ENCODE measurements at regions not wholly inside any gene's neighbourhood (a gene's known extent, or its start where the extent isn't known, plus 50 kb on each side); places are given as distances from the start of the nearest gene placed in this dataset.

DNA sequence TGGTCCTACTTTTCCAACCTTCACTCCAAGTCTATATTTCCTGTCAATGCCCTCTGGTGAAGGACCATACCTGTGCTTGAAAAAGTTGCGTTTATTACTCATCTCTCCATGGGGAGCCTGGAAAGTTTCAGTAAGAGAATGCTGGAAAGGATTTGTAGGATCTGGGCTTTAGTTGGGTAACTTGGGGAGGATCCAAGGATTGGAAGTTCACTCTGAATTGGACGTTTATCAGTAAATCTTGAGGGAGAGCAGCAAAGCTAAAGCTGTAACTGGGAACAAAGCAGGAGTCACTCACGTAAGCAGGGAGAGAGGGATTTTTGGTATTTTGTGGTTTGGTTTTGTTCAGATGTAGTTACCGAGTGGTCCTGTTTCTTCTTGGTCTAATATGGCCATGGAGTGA is 51.4 kb upstream of the NPVF start:
- DNase-seq = no peak

DNA sequence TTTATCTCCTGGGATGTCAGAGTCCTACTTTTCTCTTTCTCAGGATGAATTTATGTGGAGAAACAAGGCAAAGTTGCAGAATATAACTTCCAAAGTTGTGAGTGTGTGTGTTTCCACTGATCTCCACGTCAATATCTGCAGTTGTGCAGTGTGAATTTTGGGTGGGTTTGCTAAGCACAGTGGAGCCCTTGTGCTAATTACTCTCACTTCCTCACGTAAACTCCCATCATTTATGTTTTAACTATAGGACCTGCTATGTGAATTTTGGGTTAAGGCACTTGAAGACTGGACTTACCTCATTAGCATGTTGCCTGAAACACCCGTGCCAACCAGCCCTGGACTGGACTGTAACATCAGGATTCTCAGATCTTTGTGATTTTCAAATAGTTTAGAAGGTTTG is 51.9 kb upstream of the NPVF start:
- DNase-seq = no peak

DNA sequence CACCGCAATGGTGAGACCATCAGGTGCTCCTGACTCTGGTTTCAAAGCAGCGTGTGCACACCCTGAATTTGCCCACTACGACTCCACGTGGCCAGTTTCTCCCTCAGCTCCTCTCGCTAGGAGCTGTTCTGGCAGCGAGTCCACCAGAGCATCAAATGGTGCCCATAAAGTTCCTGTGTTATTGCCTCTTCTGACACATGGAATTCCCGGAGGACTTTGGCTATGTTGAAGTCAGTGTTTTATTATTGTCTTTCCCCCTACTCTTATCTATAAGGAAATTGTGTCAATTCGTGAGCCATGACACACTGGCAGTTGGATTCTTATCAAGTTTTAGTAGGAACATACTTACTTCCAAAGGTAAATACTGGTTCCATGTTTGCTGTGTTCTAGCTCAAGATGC is 53.9 kb upstream of the NPVF start:
- no peak for DNase-seq

DNA sequence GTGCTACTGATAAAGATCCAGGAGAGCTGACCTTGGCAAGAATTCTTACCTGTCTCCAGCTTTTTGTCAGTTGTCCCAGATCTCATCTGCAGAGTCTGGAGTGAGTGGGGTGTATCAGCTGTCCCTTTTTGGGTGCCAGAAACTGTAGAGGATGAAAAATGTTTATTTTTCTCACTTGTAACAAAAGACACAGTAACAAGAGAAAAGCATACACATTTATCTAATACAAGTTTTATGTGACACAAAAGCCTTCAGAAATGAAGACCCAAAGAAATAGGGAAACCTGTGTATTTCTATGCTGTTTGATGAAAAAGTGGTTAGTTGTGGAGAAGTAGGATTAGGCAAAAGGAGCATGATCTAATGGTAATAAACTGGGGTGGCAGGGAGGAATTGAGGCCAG is 58.5 kb upstream of the NPVF start:
- no peak for DNase-seq

DNA sequence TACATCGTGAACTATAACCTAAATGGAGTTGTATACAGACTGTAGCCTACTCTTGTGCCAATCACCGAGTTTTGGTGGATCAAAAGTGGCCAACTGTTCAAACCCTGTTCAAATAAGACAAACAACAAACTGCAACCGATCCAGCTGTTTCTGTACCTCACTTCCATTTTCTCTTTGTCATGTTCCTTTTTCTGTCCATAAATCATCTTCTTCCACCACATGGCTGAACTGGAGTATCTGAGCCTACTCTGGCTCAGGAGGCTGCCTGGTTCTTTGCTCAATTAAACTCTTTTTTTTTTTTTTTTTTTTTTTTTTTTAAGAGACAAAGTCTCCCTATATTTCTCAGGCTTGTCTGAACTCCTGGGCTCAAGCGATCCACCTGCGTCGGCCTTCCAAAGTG is 59.0 kb upstream of the NPVF start:
- DNase-seq = no peak

DNA sequence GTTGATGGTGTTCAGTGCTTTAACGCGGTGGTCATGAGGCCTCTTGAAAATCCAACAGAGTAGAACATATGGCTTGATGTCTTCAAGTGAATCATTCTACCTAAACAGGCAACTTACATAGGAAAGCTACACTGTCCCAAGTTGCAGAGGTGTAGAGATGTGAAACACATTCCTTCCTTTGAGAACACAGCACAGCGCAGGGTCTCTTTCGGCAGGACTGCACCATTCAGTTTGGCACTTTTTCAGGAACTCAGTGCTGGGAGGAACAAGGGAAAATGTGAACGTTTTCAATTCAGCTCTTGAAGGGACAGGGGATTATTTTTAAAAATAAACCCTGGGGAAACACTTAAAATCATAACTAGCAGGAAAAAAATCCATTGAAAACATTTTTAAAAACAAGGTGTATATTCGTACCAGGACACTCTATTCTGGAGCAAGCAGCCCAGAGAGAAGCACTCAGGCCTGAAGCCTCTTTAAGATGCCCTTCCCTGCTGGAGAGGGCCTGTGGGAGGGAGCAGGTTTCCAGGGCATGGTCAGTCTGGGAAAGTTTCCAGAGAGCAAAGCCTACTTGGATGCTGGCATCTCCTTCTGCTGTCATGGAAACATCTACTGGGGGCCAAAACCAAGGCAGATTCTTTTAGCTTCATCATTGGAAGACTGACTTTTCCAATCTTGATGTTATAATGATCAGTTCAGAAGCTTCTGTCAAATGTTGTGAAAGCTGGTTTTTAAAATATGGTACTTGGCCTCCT is 60.4 kb upstream of the NPVF start:
- no peak for DNase-seq

DNA sequence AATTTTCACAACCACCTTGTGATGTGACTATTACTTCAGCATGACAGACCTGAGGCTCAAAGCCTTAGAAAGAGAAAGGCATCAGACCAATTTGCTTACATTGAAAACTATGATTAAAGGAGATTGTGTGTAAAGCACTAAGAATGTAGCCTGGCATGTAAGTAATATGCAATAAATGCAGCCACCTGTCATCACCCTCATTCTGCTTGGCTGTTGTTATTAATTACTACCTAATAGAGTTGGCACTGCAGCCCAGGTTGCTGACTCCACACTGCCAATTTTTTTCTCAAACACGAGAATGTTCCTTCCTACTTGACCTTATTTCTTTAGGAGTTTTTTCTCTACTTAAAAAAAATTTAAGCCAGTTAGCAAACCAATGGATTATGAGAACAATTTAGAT is 61.2 kb upstream of the NPVF start:
- no peak for DNase-seq

DNA sequence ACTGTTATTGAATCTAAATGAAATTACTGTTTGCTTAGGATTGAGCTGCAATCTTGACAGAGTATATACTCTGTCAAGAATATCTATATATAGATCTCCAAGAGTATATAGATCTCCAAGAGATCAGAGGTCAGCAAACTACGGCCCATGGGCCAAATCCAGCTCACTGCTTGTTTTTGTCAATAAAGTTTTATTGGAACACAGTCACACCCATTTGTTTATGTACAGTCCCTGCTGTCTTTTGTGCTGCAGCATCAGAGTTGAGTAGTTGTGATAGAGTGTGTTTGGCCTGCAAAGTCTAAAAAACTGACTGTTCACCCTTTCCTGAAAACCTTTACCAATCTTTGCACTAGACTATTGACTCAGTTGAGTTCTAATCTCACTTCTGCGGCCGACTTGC is 66.3 kb upstream of the NPVF start:
- DNase-seq = no peak

DNA sequence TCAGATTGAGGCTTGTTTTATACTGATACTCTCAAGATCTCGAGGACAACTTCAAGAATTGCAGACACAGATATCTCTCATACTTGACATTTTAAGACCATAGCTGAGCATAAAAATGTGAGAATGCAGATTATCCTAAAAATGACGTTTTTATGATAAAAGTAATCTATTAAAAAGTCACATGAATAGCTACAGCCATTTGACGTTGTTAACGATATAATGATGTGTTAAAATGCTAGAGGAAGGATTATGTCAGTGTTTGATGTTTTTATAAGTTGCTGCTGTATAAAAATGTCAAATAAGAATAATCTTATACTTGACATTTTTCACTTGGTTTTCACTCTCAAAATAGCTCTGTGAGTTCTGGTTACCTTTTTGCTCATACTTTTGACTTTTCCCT is 67.1 kb upstream of the NPVF start:
- no peak for DNase-seq

DNA sequence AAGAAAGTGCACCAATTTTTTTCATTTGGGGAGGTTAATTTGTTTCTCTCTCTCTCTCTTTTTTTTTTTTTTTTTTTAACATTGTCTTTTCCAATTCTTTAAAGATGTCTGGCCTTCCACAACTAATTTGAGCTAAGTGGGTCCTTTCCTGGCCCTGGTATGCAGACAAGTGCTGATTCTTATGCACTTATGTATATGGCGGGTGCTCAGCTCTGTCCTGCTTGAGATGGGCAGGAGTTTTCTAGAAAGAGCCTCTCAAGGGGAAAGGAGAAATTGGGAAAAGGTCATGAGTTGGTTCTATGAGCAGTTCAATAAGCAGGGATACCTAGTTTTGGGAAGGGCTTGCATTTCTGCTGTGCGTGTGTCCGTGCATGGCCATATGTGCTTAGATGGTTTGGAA is 67.8 kb upstream of the NPVF start:
- DNase-seq = no peak

DNA sequence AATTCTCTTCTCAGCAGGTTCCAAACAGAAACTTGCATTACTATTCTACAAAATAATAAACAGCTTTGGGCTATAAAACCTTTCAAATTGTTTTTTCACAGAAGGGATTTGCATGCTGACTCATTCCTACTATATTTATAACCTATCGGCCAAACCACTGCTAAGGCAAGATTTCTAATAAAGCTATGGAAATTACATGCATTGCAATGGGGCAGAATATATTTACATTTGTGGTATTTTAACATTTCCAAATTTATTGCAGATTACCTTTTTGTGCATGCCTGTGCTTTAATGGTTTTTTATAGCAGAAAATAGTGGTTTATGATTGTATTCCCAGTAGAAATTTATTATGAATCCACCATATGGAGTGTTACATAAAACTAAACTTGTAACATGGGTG is 69.0 kb upstream of the NPVF start:
- DNase-seq = no peak

DNA sequence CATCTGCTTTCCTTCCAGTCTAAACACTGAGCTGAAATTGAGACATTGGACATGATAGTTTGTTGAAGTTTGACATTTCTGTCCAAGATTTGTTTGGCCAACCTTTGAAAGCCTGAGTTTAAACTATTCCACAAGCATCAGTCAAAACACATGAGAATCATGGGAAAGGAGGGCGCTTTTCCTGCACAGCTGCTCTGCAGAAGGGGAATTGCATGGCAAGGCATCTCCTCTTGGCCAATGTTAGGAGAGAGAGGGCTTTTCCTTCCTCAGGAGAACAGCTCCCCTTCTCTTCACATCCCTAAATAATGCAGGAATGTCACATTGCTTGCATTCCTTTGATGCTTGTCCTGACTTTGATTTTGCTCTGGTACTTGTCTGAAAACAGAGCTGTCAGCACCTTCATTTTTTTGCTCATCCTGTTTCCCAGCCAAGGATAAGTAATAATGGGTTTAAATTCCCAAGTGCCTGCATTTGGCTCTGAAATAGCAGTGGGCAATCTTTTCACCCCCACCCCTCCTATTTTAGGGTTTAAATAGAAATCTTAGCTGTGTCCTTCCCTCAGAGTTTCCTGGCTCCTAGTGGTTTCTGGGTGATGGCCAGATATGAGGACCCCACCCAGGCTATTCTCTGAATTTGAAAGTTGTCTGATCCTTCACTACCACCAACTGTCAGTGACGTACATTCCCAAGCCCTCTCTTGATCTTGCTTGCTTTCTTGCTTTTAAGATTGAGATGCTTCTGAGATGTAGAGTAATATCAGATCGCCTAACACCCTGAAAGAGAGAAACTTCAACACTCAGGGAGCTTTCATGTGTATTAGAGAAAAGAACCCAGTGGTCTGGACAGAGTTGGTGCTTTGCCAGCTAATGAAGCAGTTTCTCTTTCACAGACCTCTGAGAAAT is 75.2 kb upstream of the NPVF start:
- no peak for DNase-seq

DNA sequence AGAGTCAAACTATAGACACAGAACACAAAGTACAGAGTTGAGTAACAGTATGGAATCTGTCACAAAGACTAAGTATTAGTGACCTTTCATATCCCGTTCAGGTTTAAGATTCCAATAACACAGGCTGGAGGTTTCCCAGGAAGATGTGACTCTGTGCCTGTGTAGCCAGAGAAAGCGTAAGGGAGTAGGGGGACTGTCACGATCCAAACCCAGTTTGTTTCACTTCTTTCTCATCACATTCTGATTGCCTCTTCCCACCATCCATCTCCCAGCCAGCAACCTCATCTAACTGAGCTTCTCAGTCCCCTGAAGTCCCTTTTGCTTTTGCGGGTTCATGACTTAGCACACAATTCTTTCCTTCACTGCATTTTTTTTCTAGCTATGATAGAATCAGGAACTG is 76.4 kb upstream of the NPVF start:
- DNase-seq = no peak

DNA sequence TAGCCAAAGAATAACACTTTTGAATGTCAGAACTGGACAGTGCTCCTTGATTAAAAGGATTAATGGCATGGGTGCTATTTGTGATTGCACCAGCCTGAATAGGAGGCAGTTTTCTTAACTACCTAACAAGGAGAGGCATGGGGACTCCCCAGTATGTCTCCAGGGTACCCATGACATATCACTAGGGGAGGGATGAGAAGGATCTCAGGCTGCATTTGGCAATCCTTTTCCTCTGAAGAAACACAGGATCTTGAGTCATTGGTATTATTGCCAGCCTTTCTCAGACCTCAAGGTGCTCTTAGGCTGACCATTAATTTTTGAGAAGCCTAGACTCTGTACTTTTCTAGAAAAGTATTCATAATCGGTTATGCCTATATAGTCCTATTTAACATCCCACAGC is 77.5 kb upstream of the NPVF start:
- DNase-seq = no peak

DNA sequence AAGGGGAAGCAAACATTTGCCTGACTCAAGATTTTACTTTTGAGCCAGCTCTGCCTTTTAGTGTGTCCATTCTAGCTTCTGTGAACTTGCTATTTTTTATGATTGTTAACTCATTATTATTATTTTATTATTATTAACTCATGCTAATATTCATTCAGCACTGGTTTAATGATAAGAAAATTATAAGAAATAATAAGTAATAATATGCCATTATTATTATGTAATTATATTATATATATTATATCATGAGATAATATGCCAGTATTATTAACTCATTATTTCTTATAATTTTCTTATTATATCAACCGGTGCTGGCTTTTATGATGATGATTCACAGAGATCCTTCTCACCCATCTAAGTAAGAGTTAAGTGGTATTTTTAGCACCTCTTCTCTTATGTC is 79.3 kb upstream of the NPVF start:
- DNase-seq = no peak

DNA sequence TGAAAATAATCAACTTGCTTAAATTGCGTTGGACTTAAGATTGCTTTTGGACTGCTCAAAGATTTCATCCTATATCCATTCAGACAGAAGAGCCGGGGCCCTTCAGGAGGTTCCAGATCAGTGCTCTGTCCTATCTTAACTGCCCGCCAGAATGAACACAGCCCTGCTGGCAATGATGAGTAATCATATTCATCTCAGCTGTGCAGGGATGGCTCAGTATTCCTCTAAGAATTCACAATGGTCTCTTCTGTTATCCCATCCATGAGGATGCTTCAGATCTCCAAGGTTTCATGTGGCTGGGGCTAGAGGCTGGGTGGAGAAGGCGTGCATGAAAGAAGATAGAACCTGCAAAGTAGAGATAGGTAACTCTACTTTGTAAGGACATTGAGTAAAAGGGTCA is 80.0 kb upstream of the NPVF start:
- DNase-seq = no peak

DNA sequence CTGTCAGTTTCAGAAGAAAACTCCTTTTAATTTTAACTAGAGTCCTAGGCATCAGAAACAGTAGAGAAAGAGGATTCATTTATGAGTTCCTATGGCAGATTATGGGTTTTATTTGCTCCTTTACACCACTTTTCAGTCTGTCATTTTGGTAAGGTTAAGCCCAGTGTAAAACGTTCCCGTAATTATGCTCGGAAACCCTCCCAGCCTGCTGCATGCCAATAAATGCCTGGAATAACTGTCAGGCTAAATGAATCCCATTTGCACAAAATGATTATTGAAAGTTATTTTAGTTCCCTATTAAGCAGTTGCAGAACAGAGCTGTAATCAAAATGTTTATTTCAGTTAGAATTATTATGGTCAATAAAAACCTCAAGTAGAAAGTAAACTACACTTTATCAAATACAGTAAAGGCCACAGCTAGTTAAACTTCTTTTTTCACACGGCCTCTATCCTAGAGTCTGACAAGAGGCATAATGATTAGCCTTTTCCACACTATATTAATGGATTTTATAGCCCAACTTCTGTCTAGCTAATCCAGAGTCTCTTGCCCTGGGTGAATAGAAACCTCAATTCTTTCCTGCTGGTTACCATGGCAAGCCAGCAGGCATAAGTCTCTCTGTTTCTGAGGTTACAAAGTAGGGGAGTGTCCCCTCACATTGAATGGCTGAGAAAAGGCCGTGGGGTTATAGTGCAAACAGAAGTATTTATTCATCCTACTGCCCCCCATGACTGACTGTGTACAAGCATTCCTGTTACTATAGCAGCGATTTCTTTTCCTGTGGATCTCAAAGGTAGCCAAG is 80.8 kb upstream of the NPVF start:
- DNase-seq = no peak

DNA sequence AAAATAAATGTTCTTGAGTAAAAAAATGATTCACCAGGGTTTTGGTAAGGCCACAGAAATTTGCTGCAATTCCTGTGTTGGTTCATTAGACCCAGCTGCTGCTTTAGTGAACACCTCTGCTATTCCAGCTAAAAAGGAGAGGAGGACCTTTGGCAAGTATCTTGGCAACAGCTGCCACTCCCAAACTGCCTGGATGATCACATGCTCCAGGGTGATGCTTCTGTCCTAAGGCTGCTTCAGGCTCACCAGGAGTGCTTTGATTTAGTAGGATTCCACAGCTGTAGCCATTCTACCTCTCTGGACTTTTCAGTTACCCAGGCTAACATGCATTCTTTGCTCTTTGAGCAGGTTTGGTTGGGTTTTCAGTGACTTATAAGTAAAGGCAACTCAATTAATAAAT is 82.6 kb upstream of the NPVF start:
- DNase-seq = no peak

DNA sequence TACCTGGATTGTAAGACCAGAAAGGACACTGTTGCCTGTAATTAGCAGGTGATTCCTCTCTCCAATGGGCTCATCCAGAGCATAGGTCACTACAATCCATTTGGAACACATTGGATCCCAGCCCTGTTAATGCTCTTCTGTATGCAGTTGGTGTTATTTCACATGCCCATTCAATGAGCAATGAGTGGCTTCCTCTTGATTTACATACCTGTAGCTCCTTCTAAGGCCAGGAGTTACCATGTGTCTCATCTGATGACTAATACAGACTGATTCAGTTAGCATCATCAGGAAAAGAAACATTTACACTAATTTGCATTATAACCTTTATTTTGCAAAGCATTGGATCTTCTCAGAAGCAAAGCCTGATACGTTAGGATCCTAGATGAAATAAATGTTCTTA is 83.1 kb upstream of the NPVF start:
- DNase-seq = no peak

DNA sequence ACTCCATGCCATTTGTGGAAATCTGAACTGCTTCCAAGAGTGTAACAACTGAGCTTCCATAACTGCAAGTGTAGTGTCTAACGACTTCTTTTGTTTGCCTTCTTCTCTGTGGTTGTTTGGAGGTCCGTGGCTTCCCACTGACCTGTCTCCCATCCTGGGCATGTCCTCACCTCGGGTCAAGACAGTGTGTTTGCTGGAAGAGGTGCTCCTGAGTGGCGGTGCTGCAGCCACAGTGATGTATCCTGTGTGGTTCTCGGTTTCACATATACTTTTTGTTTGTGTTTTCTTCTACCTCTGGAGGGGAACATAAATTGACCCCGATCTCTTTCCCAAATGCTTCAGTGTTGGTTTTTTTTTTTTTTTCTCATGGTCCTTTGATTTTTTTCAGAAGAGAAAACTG is 84.7 kb upstream of the NPVF start:
- DNase-seq = no peak

DNA sequence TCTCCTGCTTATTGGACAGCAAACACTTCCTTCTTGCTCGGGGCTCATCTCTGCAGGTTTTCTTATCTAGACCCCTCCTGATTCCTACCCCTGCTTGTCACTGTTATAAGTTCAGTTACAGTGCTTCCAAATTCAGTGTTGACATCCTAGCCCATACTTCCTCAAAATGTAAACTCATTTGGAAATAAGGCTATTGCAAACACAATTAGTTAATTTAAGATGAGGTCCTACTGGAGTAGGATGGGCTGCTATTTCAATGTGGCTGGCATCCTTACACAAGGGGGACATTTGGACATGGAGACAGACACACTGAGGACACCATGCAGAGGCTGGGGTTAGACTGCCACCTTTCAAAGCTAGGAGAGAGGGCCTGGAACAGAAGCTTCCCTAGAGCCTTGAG is 85.2 kb upstream of the NPVF start:
- no peak for DNase-seq

DNA sequence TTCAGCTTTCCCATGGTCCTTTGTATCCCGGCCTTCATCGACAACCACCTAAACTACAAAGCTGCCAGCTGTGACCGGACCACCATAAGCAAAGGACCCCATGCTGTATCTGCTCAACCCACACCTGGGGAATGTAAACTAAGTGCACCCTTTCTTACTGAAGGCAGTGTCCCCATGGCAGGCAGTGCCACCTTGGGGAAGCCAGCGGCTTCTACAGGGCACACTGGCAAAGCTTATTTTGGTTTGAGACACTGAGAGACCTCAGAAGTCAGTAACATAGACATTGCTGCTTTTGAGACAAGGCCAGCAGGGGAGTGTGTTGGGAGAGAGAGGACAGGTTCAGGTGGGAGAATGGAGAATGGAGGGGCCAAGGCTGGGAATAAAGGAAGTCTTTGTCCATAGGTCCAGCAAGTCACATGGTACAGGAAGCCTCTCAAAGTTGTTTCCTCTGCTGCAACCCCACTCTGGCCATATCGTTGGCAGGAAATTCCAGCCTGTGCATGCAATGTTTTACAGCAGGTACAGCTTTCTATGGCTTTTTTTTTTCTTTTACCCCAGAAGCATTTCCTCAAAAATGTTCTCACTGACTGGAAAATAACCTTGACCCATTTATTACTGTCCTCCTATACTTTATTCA is 85.9 kb upstream of the NPVF start:
- no peak for DNase-seq

DNA sequence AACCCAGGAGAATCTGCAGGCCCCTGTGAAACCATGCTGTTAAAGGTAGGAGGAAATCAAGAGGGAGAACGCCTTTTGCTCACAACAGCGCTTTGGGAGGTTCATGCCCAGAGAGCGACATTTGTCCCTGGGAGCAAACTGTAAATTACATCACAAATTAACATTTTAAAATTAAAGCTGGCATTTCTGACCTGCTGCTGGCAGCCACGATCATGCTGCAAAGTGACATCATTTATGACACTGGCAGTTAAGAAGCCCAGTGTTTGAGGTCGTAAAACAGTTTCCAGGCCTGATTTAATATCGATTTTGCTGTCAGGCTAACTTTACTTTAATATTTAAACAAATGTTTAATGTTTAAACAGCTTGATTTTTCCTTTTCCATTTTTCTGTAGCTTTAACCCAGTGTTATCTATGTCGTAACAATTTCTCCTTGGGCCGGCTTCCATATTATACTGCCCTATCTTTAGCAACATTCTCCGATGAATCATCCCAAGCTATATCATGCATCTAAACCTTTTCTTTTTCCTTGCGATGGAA is 86.5 kb upstream of the NPVF start:
- DNase-seq = no peak
